ENCODE measurements at regions not wholly inside any gene's neighbourhood (a gene's known extent, or its start where the extent isn't known, plus 50 kb on each side); places are given as distances from the start of the nearest gene placed in this dataset.
A peak's percentile ranks its signal among the peaks of the same experiment; 100 is the strongest.

- TF ChIP-seq ZNF518B (CRISPR knock-in tag; IDR thresholded peaks at IDR 0.05), result no peak
- no peak for TF ChIP-seq NKRF (IDR thresholded peaks at IDR 0.05; ENCODE audit: borderline replicate concordance)
Observed at GRCh38 chr4:184328022-184328736, 110.5 kb upstream of the ENPP6 start (continued).

GRCh38 chr4:184324939-184325477, 107.3 kb upstream of the ENPP6 start:
- ATAC-seq (no peak), FAIRE-seq (no peak), DNase-seq (ENCODE audit: extremely low read depth in 1 of 4, low spot score in 3 of 4) (no peak)
- WGBS (ENCODE audit: insufficient coverage, low coverage, missing lambda C conversion rate), result 49% methylated on average over 6 of the region's 6 CpGs
- H3K9me1 ChIP-seq (ENCODE audit: control insufficient read depth, insufficient read depth, low read length), result no peaks in the 10 kb centered on the region
- H3K79me2 ChIP-seq (ENCODE audit: control insufficient read depth, insufficient read depth, low read length), result no peaks in the 10 kb centered on the region
- no peaks in the 10 kb centered on the region for H3K9me3 ChIP-seq (replicated peaks; ENCODE audit: control insufficient read depth, insufficient read depth, low read depth, low read length)
- H3K4me3 ChIP-seq, result no peak overlapping the region
- intact Hi-C loops (cut with micrococcal nuclease), result no loop called here
- ChIA-PET CTCF (ENCODE audit: low intra/inter-chr PET ratio) (no interaction called here), POLR2A (interaction anchor here (0.6 to 1.0 kb wide), 2 partner anchors 27 to 383 kb away, joined by 3 read pairs; no protein-coding TSS in a partner anchor)
- no peak overlapping the region for H3K27ac ChIP-seq (ENCODE audit: extremely low read depth, low read depth, low read length)
- no peaks in the 10 kb centered on the region for H3K36me3 ChIP-seq (ENCODE audit: control insufficient read depth, insufficient read depth, low read length)
- no peaks in the 10 kb centered on the region for H3K27me3 ChIP-seq (ENCODE audit: control insufficient read depth in 2 of 2, insufficient read depth in 2 of 2, low read length in 2 of 2)
- H3K9ac ChIP-seq (ENCODE audit: insufficient read depth in 1 of 2, low read depth in 2 of 2, low read length in 2 of 2), result no peak overlapping the region
- no TSS peak for BruUV-seq (replicated peaks)
- H3K4me2 ChIP-seq (ENCODE audit: insufficient read depth, low read length), result no peak overlapping the region
- no peak overlapping the region for H2AFZ ChIP-seq (ENCODE audit: low read depth, low read length)
- no peaks in the 10 kb centered on the region for H3K4me1 ChIP-seq (replicated peaks in 1 of 2; ENCODE audit: control insufficient read depth in 2 of 2, insufficient read depth in 2 of 2, low read length in 2 of 2)
- no peaks in the 10 kb centered on the region for H4K20me1 ChIP-seq (replicated peaks; ENCODE audit: control insufficient read depth, insufficient read depth, low read length)
- in situ Hi-C loops (cut with MboI), result no loop called here
- TF ChIP-seq DDX20 (tag; IDR thresholded peaks at IDR 0.05; ENCODE audit: low read depth), result no peak
- TF ChIP-seq RBM25 (IDR thresholded peaks at IDR 0.05; ENCODE audit: low read depth, low read length, severe bottlenecking), result peak; percentile 62
- no peak for TF ChIP-seq TAF9B (IDR thresholded peaks at IDR 0.05; ENCODE audit: partially characterized antibody)
- TF ChIP-seq C11orf30 (IDR thresholded peaks at IDR 0.05; ENCODE audit: low read depth), result peak; percentile 45; the same call in 1 of the 2 replicates
- TF ChIP-seq ZBTB34 (CRISPR knock-in tag; IDR thresholded peaks at IDR 0.05), result no peak
- no peak for TF ChIP-seq ZNF57 (CRISPR knock-in tag; IDR thresholded peaks at IDR 0.05)
- TF ChIP-seq ZNF134 (CRISPR knock-in tag; conservative IDR thresholded peaks at IDR 0.05), result peak; percentile 95
- TF ChIP-seq ZNF408 (CRISPR knock-in tag; IDR thresholded peaks at IDR 0.05; ENCODE audit: low read depth), result no peak
- no peak for TF ChIP-seq NR1H2 (CRISPR knock-in tag; IDR thresholded peaks at IDR 0.05)
- no peak for TF ChIP-seq DPF2 (IDR thresholded peaks at IDR 0.05)
- TF ChIP-seq TAF15 (IDR thresholded peaks at IDR 0.05; ENCODE audit: low read depth, low read length), result no peak
- 0 out of 2 replicates have a peak, but pooled peaks have one; percentile 19 for TF ChIP-seq MAFG (tag; conservative IDR thresholded peaks at IDR 0.05)
- TF ChIP-seq ZNF316 (IDR thresholded peaks at IDR 0.05), result peak; percentile 75

Data from K562 (cell line).